ENCODE measurements at regions not wholly inside any gene's neighbourhood (a gene's known extent, or its start where the extent isn't known, plus 50 kb on each side); places are given as distances from the start of the nearest gene placed in this dataset.
"Not testable (repeated sequence)": the region's sequence is repeated elsewhere in the genome, so short reads cannot be mapped to it uniquely, and the experiment has no call there.

DNA sequence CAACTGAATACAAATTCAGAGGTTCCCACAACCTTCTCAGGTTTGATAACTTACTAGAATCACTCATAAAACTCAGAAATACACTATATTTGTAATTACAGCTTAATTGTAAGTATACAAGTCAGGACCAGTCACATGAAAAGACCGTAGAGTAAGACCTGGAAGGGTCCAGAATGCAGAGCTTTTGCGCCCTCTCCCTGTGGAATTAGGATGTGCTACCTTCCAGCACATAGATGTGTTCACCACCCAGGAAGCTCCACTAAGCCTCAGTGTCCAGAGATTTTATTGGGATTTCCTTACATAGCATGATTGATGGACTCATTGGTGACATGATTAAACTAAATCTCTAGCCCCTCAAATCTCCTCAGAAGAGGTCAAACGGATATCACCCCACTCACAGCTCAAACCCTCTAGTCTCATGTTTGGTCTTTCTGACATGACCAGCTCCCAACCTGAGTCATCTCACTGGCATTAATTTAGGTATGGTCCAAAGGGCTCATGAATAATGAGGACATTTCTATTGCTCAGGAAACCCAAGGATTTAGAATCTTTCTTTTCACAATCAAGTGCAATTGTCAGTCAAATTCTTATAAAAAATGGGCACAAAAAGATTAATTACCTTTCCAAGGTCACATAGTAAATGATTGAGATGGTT lies 77.2 kb upstream of the UBASH3B start:
- H3K36me3 ChIP-seq, result no peaks in the 10 kb centered on the region
- no peaks in the 10 kb centered on the region for H3K27me3 ChIP-seq
- TF ChIP-seq, protein P1, sequence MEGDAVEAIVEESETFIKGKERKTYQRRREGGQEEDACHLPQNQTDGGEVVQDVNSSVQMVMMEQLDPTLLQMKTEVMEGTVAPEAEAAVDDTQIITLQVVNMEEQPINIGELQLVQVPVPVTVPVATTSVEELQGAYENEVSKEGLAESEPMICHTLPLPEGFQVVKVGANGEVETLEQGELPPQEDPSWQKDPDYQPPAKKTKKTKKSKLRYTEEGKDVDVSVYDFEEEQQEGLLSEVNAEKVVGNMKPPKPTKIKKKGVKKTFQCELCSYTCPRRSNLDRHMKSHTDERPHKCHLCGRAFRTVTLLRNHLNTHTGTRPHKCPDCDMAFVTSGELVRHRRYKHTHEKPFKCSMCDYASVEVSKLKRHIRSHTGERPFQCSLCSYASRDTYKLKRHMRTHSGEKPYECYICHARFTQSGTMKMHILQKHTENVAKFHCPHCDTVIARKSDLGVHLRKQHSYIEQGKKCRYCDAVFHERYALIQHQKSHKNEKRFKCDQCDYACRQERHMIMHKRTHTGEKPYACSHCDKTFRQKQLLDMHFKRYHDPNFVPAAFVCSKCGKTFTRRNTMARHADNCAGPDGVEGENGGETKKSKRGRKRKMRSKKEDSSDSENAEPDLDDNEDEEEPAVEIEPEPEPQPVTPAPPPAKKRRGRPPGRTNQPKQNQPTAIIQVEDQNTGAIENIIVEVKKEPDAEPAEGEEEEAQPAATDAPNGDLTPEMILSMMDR (IDR thresholded peaks at IDR 0.05), result no peak
- TF ChIP-seq POLR2A (IDR thresholded peaks at IDR 0.05), result no peak
- H3K4me1 ChIP-seq, result peaks cover 4 to 16% (median 5%) of the 10 kb centered on the region in 3 donors
- intact Hi-C loops (cut with DNase I), result no loop called here
- no peak for DNase-seq
- H3K4me3 ChIP-seq, result no peak overlapping the region
- WGBS, 2 donors, result 65 to 77% methylated on average over 3 of the region's 3 CpGs
- no peaks in the 10 kb centered on the region for H3K9me3 ChIP-seq
- no peak overlapping the region for H3K27ac ChIP-seq

DNA sequence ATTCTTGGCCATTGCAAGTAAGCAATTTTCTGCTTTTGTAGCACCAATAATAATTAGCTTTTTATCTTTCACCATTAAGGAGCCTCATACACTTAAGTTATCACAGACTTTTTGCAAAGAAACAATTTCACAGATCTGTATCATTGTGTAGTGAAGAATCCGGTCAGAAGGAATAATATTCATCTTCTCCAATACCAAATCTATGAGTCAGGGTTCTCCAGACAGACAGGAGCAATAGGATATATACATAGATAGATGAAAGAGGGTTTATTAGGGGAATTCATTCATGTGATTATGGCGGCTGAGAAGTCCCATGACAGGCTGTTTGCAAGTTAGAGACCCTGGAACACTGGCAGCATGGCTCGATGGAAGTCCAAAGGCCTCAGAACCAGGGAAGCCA lies 82.9 kb upstream of the UBASH3B start:
- intact Hi-C loops (cut with DNase I), result no loop called here
- no peak for TF ChIP-seq POLR2A (IDR thresholded peaks at IDR 0.05)
- TF ChIP-seq, protein P1 (IDR thresholded peaks at IDR 0.05), result no peak
- H3K4me3 ChIP-seq, result no peak overlapping the region
- no peaks in the 10 kb centered on the region for H3K4me1 ChIP-seq
- H3K9me3 ChIP-seq, result no peaks in the 10 kb centered on the region
- H3K27ac ChIP-seq, result no peak overlapping the region
- H3K36me3 ChIP-seq, result no peaks in the 10 kb centered on the region
- peaks cover 0 to 5% (median 0%) of the 10 kb centered on the region in 4 donors for H3K27me3 ChIP-seq
- WGBS, 2 donors, result 82 to 84% methylated on average over 3 of the region's 3 CpGs
- DNase-seq, result no peak

DNA sequence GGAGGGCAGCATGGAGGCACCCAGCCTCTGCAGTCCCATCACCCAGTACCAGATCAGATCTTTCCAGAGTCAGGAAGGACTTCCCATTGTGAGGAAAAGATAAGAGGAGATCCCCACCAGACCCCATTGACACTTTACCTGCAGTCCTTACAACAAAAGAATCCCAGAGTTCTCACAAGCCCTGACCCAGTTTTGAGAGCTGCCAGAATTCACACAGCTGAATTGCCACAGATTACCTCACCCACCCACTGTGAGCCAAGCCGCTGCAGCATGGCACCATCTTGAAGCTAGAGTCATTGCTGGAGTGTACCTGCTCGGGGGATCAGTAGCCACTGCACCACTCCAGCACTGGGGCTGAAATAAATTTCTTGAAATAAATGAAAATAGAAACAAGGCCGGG lies 91.8 kb upstream of the UBASH3B start:
- no peaks in the 10 kb centered on the region for H3K4me1 ChIP-seq
- H3K27me3 ChIP-seq, result peaks cover 0 to 16% (median 0%) of the 10 kb centered on the region in 4 donors
- no peaks in the 10 kb centered on the region for H3K9me3 ChIP-seq
- intact Hi-C loops (cut with DNase I), result no loop called here
- H3K27ac ChIP-seq, result no peak overlapping the region
- no peak overlapping the region for H3K4me3 ChIP-seq
- H3K36me3 ChIP-seq, result no peaks in the 10 kb centered on the region
- WGBS, 2 donors, result 91 to 96% methylated on average over 3 of the region's 3 CpGs
- no peak for TF ChIP-seq POLR2A (IDR thresholded peaks at IDR 0.05)
- TF ChIP-seq, protein P1 (IDR thresholded peaks at IDR 0.05), result no peak
- no peak for DNase-seq

DNA sequence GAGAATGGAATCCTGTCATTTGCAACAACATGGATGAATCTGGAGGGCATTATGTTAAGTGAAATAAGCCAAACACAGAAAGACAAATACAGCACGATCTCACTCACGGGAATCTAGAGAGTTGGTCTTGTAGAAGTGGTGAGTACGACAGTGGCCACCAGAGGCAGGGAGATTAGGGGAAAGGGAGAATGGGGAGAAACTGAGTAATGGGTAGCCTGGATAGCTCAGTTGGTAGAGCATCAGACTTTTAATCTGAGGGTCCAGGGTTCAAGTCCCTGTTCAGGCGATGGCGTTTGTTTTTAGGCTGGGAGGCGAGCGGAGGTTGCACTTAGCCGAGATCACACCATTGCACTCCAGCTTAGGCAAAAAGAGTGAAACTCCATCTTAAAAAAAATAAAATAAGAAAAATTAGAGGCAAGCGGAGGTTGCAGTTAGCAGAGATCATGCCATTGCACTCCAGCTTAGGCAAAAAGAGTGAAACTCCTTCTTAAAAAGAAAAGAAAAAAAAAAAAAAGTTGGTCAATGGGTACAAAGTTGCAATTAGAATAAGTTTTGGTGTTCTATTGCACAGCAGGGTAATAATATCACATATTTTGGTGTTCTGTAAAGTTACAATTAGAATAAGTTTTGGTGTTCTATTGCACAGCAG lies 95.7 kb upstream of the UBASH3B start:
- intact Hi-C loops (cut with DNase I), result no loop called here
- 75 to 78% methylated on average over 9 of the region's 9 CpGs for WGBS, 2 donors
- H3K27ac ChIP-seq, result no peak overlapping the region

DNA sequence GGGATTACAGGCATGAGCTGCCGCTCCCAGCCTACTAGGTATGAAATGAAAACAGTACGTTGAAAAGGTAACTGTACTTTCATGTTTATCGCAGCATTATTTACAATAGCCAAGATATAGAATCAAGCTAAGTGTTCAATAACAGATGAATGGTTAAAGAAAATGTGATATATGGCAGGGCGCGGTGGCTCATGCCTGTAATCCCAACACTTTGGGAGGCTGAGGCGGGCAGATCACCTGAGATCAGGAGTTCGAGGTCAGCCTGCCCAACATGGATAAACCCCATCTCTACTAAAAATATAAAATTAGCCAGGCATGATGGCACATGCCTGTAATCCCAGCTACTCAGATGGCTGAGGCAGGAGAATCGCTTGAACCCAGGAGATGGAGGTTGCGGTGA lies 96.3 kb upstream of the UBASH3B start:
- H3K27ac ChIP-seq; H3K36me3 ChIP-seq; H3K9me3 ChIP-seq; intact Hi-C loops (cut with DNase I); H3K4me3 ChIP-seq; H3K4me1 ChIP-seq; DNase-seq: not testable (repeated sequence)
- peaks cover 0 to 23% (median 0%) of the 10 kb centered on the region in 4 donors for H3K27me3 ChIP-seq
- 92 to 96% methylated on average over 9 of the region's 9 CpGs for WGBS, 2 donors

More for the DNA sequence above, 95.7 kb upstream of the UBASH3B start:
- H3K4me3 ChIP-seq, result no peak overlapping the region
- H3K36me3 ChIP-seq, result no peaks in the 10 kb centered on the region
- H3K9me3 ChIP-seq, result no peaks in the 10 kb centered on the region
- peaks cover 0 to 23% (median 0%) of the 10 kb centered on the region in 4 donors for H3K27me3 ChIP-seq
- DNase-seq, result no peak
- no peak for TF ChIP-seq POLR2A (IDR thresholded peaks at IDR 0.05)
- TF ChIP-seq, protein P1 (IDR thresholded peaks at IDR 0.05), result no peak
- no peaks in the 10 kb centered on the region for H3K4me1 ChIP-seq

DNA sequence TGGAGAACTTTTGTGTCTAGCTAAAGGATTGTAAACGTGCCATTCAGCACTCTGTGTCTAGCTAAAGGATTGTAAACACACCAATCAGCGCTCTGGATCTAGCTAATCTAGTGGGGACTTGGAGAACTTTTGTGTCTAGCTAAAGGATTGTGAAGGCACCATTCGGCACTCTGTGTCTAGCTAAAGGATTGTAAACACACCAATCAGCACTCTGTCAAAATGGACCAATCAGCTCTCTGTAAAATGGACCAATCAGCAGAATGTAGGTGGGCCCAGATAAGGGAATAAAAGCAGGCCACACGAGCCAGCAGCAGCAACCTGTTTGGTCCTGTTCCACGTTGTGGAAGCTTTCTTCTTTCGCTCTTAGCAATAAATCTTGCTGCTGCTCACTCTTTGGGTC lies 98.4 kb upstream of the UBASH3B start:
- H3K27ac ChIP-seq; H3K4me3 ChIP-seq; intact Hi-C loops (cut with DNase I); H3K4me1 ChIP-seq; H3K9me3 ChIP-seq; DNase-seq; H3K36me3 ChIP-seq: not testable (repeated sequence)
- H3K27me3 ChIP-seq, result peaks cover 0 to 23% (median 0%) of the 10 kb centered on the region in 4 donors
- WGBS, 2 donors, result 58% methylated on average over 6 of the region's 6 CpGs; no CpG with 5 or more reads in 1 of the 2 donors
